Amniotic epithelial cell (primary cell): ENCODE measurements at regions not wholly inside any gene's neighbourhood (a gene's known extent, or its start where the extent isn't known, plus 50 kb on each side); places are given as distances from the start of the nearest gene placed in this dataset.

Experiments used
- DNase-seq: peaks from one replicate; pipeline ENCODE4 v3.0.0-alpha.2; 2010; ENCODE audit warnings: low read depth

DNA sequence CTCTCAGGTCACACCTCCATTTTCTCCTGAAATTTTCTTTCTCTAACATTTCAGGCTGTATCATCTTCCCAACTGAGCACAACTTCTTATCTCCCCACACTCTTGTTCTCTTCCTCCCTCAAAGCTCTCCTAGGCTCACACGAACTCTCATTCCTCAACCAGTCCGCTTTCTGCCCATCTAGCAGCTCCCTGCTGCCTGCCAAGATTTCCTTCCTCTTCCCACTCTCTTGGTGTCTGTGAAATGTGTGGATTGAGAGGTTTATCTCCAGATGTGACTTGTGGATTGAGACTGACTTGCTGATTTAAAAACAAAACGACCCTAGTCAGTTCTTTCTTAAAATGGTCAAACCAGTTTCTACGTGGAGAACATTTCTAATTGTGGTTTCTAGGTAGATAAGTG is 106.3 kb downstream of the MTNR1B start:
- no peak for DNase-seq

- DNase-seq, result no peak
Observed at GRCh38 chr11:93080146-93080759, 110.8 kb downstream of the MTNR1B start.

GRCh38 chr11:93081694-93082093 is 112.2 kb downstream of the MTNR1B start:
- DNase-seq, result no peak

DNA sequence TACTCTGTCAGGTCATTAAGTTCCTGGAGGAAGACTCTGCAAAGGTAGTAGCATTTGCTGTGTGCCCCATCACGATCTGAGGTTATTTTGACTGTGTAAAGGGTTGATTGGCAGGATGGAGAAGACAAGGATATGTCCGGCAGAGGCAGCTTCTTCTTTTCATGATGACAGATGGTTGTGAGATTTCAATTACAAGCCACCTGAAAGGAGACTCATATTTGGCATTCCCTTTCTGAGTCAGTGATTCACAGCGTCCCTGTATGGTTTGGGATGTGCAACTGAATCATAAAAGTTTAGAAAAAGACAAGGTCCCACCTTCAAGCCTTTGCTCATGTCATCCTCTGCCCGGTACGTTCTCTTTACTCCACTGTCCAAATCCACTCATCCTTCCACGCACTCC is 113.4 kb downstream of the MTNR1B start:
- no peak for DNase-seq

- no peak for DNase-seq
Observed at GRCh38 chr11:93084727-93085505, 112.9 kb downstream of the SLC36A4 start.

DNA sequence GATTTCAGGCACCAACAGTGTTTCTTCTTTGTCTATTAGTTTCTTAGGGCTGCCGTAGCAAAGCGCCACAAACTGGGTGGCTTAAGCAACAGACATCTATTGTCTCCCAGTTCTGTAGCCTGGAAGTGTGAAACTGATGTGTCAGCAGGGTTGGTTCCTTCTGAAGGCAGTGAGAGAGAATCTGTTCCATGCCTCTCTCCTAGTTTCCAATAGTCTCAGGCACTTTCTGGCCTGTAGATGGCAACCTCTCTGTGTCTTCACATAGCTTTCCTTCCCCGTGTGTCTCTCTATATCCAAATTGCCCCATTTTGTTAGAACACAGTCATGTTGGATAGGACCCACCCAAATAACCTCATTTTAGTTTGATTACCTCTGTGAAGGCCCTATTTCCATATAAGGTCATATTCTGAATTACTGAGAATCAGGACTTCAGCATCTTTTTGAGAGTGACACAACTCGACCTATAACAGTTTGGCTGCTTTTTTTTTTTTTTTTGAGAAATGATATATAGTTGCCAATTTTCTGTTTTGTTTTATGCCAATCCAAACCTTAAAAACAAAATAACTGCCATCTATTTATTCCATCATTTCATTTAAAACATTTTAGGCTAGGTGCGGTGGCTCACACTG is 108.2 kb downstream of the SLC36A4 start:
- DNase-seq, result peak; percentile 43
